MM.1S (cell line): ENCODE measurements at regions not wholly inside any gene's neighbourhood (a gene's known extent, or its start where the extent isn't known, plus 50 kb on each side); places are given as distances from the start of the nearest gene placed in this dataset.

Experiments
- DNase-seq: peaks from one replicate; pipeline ENCODE4 v3.0.0-alpha.2; 2015
- H2AFZ ChIP-seq: fragments of 300-600 bp; sonication (generic); 2 replicates; pipeline ENCODE4 v1.6.0; 2016; ENCODE audit warnings: antibody characterized with exemption, low read length
- H3F3A ChIP-seq: fragments of 300-600 bp; sonication (generic); 2 replicates; pipeline ENCODE4 v1.6.1; 2016; ENCODE audit warnings: mild to moderate bottlenecking, antibody characterized with exemption, low read length, moderate library complexity, mixed read lengths; ENCODE audit not compliant: insufficient read depth
- H3K27ac ChIP-seq: fragments of 300-600 bp; sonication (generic); 2 replicates; pipeline ENCODE4 v1.5.1; 2016; ENCODE audit warnings: mild to moderate bottlenecking, low read length
- H3K27me3 ChIP-seq: fragments of 300-600 bp; sonication (generic); replicated peaks from 2 replicates; pipeline ENCODE4 v1.6.0; 2016; ENCODE audit warnings: low read length; ENCODE audit not compliant: insufficient read depth
- H3K36me3 ChIP-seq: fragments of 300-600 bp; sonication (generic); replicated peaks from 2 replicates; pipeline ENCODE4 v1.6.1; 2016; ENCODE audit warnings: mild to moderate bottlenecking, low read length, mixed read lengths; ENCODE audit not compliant: insufficient read depth
- H3K4me1 ChIP-seq: fragments of 300-600 bp; sonication (generic); 2 replicates; pipeline ENCODE4 v1.6.1; 2016; ENCODE audit warnings: low read length, mixed read lengths
- H3K4me2 ChIP-seq: fragments of 300-600 bp; sonication (generic); 2 replicates; pipeline ENCODE4 v1.6.0; 2016; ENCODE audit warnings: low read depth, low read length
- H3K4me3 ChIP-seq: fragments of 300-600 bp; sonication (generic); 2 replicates; pipeline ENCODE4 v1.5.1; 2016; ENCODE audit warnings: low read length, mixed read lengths
- H3K79me2 ChIP-seq: fragments of 300-600 bp; sonication (generic); 2 replicates; pipeline ENCODE4 v1.6.1; 2016; ENCODE audit warnings: mixed run types, low read length, mixed read lengths
- H3K9ac ChIP-seq: fragments of 300-600 bp; sonication (generic); 2 replicates; pipeline ENCODE4 v1.6.1; 2016; ENCODE audit warnings: low read length, mixed read lengths
- H3K9me2 ChIP-seq: fragments of 300-600 bp; sonication (generic); replicated peaks from 2 replicates; pipeline ENCODE4 v1.6.1; 2016; ENCODE audit warnings: mild to moderate bottlenecking, low read length, mixed read lengths; ENCODE audit not compliant: insufficient read depth
- H3K9me3 ChIP-seq: fragments of 300-600 bp; sonication (generic); replicated peaks from 2 replicates; pipeline ENCODE4 v1.6.1; 2016; ENCODE audit warnings: mild to moderate bottlenecking, low read length, mixed read lengths; ENCODE audit not compliant: insufficient read depth
- H4K20me1 ChIP-seq: fragments of 300-600 bp; sonication (generic); 2 replicates; pipeline ENCODE4 v1.6.1; 2016; ENCODE audit warnings: mild to moderate bottlenecking, low read length, moderate library complexity, mixed read lengths; ENCODE audit not compliant: insufficient read depth
- EZH2 ChIP-seq: fragments of 300-600 bp; sonication (generic); optimal IDR thresholded peaks from 2 replicates; pipeline ENCODE3; 2017; ENCODE audit warnings: low read depth, mild to moderate bottlenecking, antibody characterized with exemption, low read length, mixed read lengths
- EZH2phosphoT487 ChIP-seq: fragments of 300-600 bp; sonication (generic); IDR thresholded peaks from 2 replicates; pipeline ENCODE4 v1.6.1; 2018; ENCODE audit warnings: antibody characterized with exemption, low read length
- TF ChIP-seq, protein P1 (sequence below): fragments of 300-600 bp; sonication (generic); IDR thresholded peaks from 2 replicates; pipeline ENCODE4 v1.5.1; 2016; ENCODE audit warnings: antibody characterized with exemption, low read length, mixed read lengths

- Histone ChIP-seq H3K4me1 (peaks cover 6% of the 10 kb centered on the region; the same call in 1 of the 2 replicates), H3K9me2 (no peaks in the 10 kb centered on the region), H2AFZ (no peak overlapping the region), H3K79me2 (no peaks in the 10 kb centered on the region), H3K4me3 (no peak overlapping the region), H3F3A (no peaks in the 10 kb centered on the region), H4K20me1 (no peaks in the 10 kb centered on the region), H3K9ac (no peak overlapping the region), H3K27ac (no peak overlapping the region), H3K27me3 (peaks cover 36% of the 10 kb centered on the region; the same call in 1 of the 2 replicates), H3K9me3 (no peaks in the 10 kb centered on the region), H3K36me3 (no peaks in the 10 kb centered on the region), H3K4me2 (peak overlapping the region; percentile 21; the same call in 1 of the 2 replicates)
- DNase-seq, result peak; percentile 57
- TF ChIP-seq, protein P1, sequence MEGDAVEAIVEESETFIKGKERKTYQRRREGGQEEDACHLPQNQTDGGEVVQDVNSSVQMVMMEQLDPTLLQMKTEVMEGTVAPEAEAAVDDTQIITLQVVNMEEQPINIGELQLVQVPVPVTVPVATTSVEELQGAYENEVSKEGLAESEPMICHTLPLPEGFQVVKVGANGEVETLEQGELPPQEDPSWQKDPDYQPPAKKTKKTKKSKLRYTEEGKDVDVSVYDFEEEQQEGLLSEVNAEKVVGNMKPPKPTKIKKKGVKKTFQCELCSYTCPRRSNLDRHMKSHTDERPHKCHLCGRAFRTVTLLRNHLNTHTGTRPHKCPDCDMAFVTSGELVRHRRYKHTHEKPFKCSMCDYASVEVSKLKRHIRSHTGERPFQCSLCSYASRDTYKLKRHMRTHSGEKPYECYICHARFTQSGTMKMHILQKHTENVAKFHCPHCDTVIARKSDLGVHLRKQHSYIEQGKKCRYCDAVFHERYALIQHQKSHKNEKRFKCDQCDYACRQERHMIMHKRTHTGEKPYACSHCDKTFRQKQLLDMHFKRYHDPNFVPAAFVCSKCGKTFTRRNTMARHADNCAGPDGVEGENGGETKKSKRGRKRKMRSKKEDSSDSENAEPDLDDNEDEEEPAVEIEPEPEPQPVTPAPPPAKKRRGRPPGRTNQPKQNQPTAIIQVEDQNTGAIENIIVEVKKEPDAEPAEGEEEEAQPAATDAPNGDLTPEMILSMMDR, result no peak
- no peak for TF ChIP-seq EZH2
- TF ChIP-seq EZH2phosphoT487, result no peak
Measured at GRCh38 chr4:104879367-104879766, 267.3 kb upstream of the TET2 start.

DNA sequence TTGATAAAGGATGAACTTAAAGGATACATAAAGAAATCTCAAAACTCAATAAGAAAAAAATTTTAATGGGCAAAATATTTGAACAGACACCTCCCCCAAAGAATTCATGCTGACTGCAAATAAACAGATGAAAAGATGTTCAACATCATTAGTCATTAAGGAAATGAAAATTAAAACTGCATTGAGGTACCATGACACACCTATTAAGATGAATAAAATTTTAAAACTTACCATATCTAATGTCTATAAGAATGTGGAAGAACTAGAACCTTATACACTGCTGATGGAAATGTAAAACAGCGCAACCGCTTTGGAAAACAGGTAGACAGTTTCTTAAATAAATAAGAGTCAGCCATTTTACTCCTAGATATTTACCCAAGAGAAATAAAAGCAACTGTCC lies 266.8 kb upstream of the TET2 start:
- Histone ChIP-seq H3K27me3 (peaks cover 36% of the 10 kb centered on the region; the same call in 1 of the 2 replicates), H4K20me1 (no peaks in the 10 kb centered on the region), H3F3A (no peaks in the 10 kb centered on the region), H3K4me1 (peaks cover 6% of the 10 kb centered on the region; the same call in 1 of the 2 replicates), H3K4me2 (peak overlapping the region; percentile 21; the same call in 1 of the 2 replicates), H3K27ac (no peak overlapping the region), H3K9me3 (no peaks in the 10 kb centered on the region), H3K4me3 (no peak overlapping the region), H3K9ac (no peak overlapping the region), H3K79me2 (no peaks in the 10 kb centered on the region), H3K9me2 (no peaks in the 10 kb centered on the region), H3K36me3 (no peaks in the 10 kb centered on the region), H2AFZ (no peak overlapping the region)
- TF ChIP-seq EZH2phosphoT487 (no peak), EZH2 (no peak)
- TF ChIP-seq, protein P1, result no peak
- DNase-seq, result no peak

GRCh38 chr4:104881136-104881886 lies 265.4 kb upstream of the TET2 start:
- DNase-seq, result no peak
- Histone ChIP-seq H3K9me2 (no peaks in the 10 kb centered on the region), H3K4me2 (no peak overlapping the region), H3K79me2 (no peaks in the 10 kb centered on the region), H3K27ac (no peak overlapping the region), H4K20me1 (no peaks in the 10 kb centered on the region), H3F3A (no peaks in the 10 kb centered on the region), H3K9ac (no peak overlapping the region), H2AFZ (no peak overlapping the region), H3K36me3 (no peaks in the 10 kb centered on the region), H3K9me3 (no peaks in the 10 kb centered on the region), H3K27me3 (peaks cover 36% of the 10 kb centered on the region; the same call in 1 of the 2 replicates), H3K4me3 (no peak overlapping the region), H3K4me1 (peaks cover 6% of the 10 kb centered on the region; the same call in 1 of the 2 replicates)
- TF ChIP-seq, protein P1, result no peak
